ENCODE measurements at regions not wholly inside any gene's neighbourhood (a gene's known extent, or its start where the extent isn't known, plus 50 kb on each side); places are given as distances from the start of the nearest gene placed in this dataset.

GRCh38 chr22:22080270-22080669 is 97.7 kb upstream of the TOP3B start:
- BruUV-seq (replicated peaks): no TSS peak
- dilution Hi-C loops (cut with MboI; ENCODE audit: extremely low pct_ligation_motif_present, low sequenced_read_pairs) (no loop called here), intact Hi-C loops (cut with micrococcal nuclease) (no loop called here)
- peaks cover 8 to 11% of the 10 kb centered on the region in 2 experiments for H3K27me3 ChIP-seq (ENCODE audit: control insufficient read depth in 2 of 2, insufficient read depth in 2 of 2, low read length in 2 of 2)
- no peaks in the 10 kb centered on the region for H3K9me3 ChIP-seq (replicated peaks; ENCODE audit: control insufficient read depth, insufficient read depth, low read length)
- no peak for DNase-seq (ENCODE audit: low read depth, low spot score)
- H4K20me1 ChIP-seq (replicated peaks; ENCODE audit: control insufficient read depth, extremely low read depth, insufficient read depth, low read length): no peaks in the 10 kb centered on the region
- no peaks in the 10 kb centered on the region for H3K9me1 ChIP-seq (replicated peaks; ENCODE audit: control insufficient read depth, extremely low read depth, insufficient read depth, low read length)
- H3K36me3 ChIP-seq (ENCODE audit: control insufficient read depth in 2 of 2, extremely low read depth in 1 of 2, insufficient read depth in 2 of 2, low read length in 2 of 2): no peaks in the 10 kb centered on the region
- no peaks in the 10 kb centered on the region for H3K79me2 ChIP-seq (ENCODE audit: control insufficient read depth, insufficient read depth, low read length)
- H3K9ac ChIP-seq (replicated peaks; ENCODE audit: extremely low read depth, insufficient read depth, low read length): no peak overlapping the region
- POLR2A ChIA-PET: no interaction called here
- CTCF ChIA-PET: no interaction called here
- H3K27ac ChIP-seq (ENCODE audit: insufficient read depth, low read depth, low read length): no peak overlapping the region
- no peaks in the 10 kb centered on the region for H3K4me1 ChIP-seq (ENCODE audit: control insufficient read depth, extremely low read depth, insufficient read depth, low read length)
- no peak overlapping the region for H3K4me3 ChIP-seq (replicated peaks in 1 of 3; ENCODE audit: insufficient read depth in 1 of 3, low read depth in 1 of 3, low read length in 3 of 3)
- no peak overlapping the region for H3K4me2 ChIP-seq (ENCODE audit: insufficient read depth, low read length)
- no peak overlapping the region for H2AFZ ChIP-seq (ENCODE audit: low read depth, low read length)
- no peak for FAIRE-seq
- TF ChIP-seq FOS (IDR thresholded peaks at IDR 0.05; ENCODE audit: borderline replicate concordance, insufficient read depth, low read length) (no peak), EZH2 (IDR thresholded peaks at IDR 0.05; ENCODE audit: borderline replicate concordance, low read depth, low read length, severe bottlenecking) (no peak), POLR2A (IDR thresholded peaks at IDR 0.05; ENCODE audit: low read depth, low read length) (no peak), JUN (IDR thresholded peaks at IDR 0.05; ENCODE audit: borderline replicate concordance, insufficient read depth, insufficient read length, low read depth) (no peak), GATA2 (IDR thresholded peaks at IDR 0.05; ENCODE audit: insufficient read depth, insufficient read length, low read depth, low read length) (no peak)

- Histone ChIP-seq H3K9me1 (replicated peaks; ENCODE audit: control insufficient read depth, extremely low read depth, insufficient read depth, low read length) (no peaks in the 10 kb centered on the region), H3K4me3 (replicated peaks in 1 of 3; ENCODE audit: insufficient read depth in 1 of 3, low read depth in 1 of 3, low read length in 3 of 3) (no peak overlapping the region), H3K79me2 (ENCODE audit: control insufficient read depth, insufficient read depth, low read length) (no peaks in the 10 kb centered on the region), H3K27ac (ENCODE audit: insufficient read depth, low read depth, low read length) (no peak overlapping the region), H3K27me3 (ENCODE audit: control insufficient read depth in 2 of 2, insufficient read depth in 2 of 2, low read length in 2 of 2) (peaks cover 8 to 11% of the 10 kb centered on the region in 2 experiments), H3K9ac (replicated peaks; ENCODE audit: extremely low read depth, insufficient read depth, low read length) (no peak overlapping the region), H2AFZ (ENCODE audit: low read depth, low read length) (no peak overlapping the region), H4K20me1 (replicated peaks; ENCODE audit: control insufficient read depth, extremely low read depth, insufficient read depth, low read length) (no peaks in the 10 kb centered on the region), H3K4me1 (ENCODE audit: control insufficient read depth, extremely low read depth, insufficient read depth, low read length) (no peaks in the 10 kb centered on the region), H3K36me3 (ENCODE audit: control insufficient read depth in 2 of 2, extremely low read depth in 1 of 2, insufficient read depth in 2 of 2, low read length in 2 of 2) (no peaks in the 10 kb centered on the region), H3K4me2 (ENCODE audit: insufficient read depth, low read length) (no peak overlapping the region), H3K9me3 (replicated peaks; ENCODE audit: control insufficient read depth, insufficient read depth, low read length) (no peaks in the 10 kb centered on the region)
- TF ChIP-seq, protein P1, sequence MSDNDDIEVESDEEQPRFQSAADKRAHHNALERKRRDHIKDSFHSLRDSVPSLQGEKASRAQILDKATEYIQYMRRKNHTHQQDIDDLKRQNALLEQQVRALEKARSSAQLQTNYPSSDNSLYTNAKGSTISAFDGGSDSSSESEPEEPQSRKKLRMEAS (IDR thresholded peaks at IDR 0.05; ENCODE audit: insufficient read depth, insufficient read length): no peak
- TF ChIP-seq GATA2 (IDR thresholded peaks at IDR 0.05; ENCODE audit: insufficient read depth, insufficient read length, low read depth, low read length) (no peak), MYC (IDR thresholded peaks at IDR 0.05; ENCODE audit: low read depth, low read length) (no peak), POLR2AphosphoS5 (IDR thresholded peaks at IDR 0.05; ENCODE audit: insufficient read depth, low read depth, low read length) (no peak), EZH2 (IDR thresholded peaks at IDR 0.05; ENCODE audit: borderline replicate concordance, low read depth, low read length, severe bottlenecking) (no peak), CTCF (IDR thresholded peaks at IDR 0.05; ENCODE audit: extremely low read depth in 1 of 2, insufficient read depth in 1 of 2, low read depth in 1 of 2, low read length in 2 of 2) (no peak), JUN (IDR thresholded peaks at IDR 0.05; ENCODE audit: borderline replicate concordance, insufficient read depth, insufficient read length, low read depth) (no peak), FOS (IDR thresholded peaks at IDR 0.05; ENCODE audit: borderline replicate concordance, insufficient read depth, low read length) (no peak), POLR2A (IDR thresholded peaks at IDR 0.05; ENCODE audit: low read depth, low read length) (no peak)
- no TSS peak for BruUV-seq (replicated peaks)
- POLR2A ChIA-PET: no interaction called here
- CTCF ChIA-PET: no interaction called here
- FAIRE-seq: no peak
- DNase-seq (ENCODE audit: low read depth, low spot score): no peak
- intact Hi-C loops (cut with micrococcal nuclease) (no loop called here), dilution Hi-C loops (cut with MboI; ENCODE audit: extremely low pct_ligation_motif_present, low sequenced_read_pairs) (no loop called here)
Observed at GRCh38 chr22:22079404-22080148, 97.0 kb upstream of the TOP3B start.

Data from endothelial cell of umbilical vein (primary cell).